ENCODE measurements at regions not wholly inside any gene's neighbourhood (a gene's known extent, or its start where the extent isn't known, plus 50 kb on each side); places are given as distances from the start of the nearest gene placed in this dataset.

GRCh38 chr13:109576331-109576813 is 210.0 kb downstream of the IRS2 start:
- Histone ChIP-seq H3K9me3 (ENCODE audit: insufficient read depth, low read depth) (no peaks in the 10 kb centered on the region), H3K4me1 (replicated peaks; ENCODE audit: insufficient read depth) (0 out of 2 replicates have a peak, but pooled peaks cover 7% of the 10 kb centered on the region), H3K36me3 (ENCODE audit: low read depth) (no peaks in the 10 kb centered on the region), H2AFZ (no peak overlapping the region), H3K27ac (no peak overlapping the region), H3K4me2 (no peak overlapping the region), H3K79me2 (ENCODE audit: low read depth) (no peaks in the 10 kb centered on the region), H3K27me3 (ENCODE audit: insufficient read depth, low read depth) (no peaks in the 10 kb centered on the region), H3K4me3 (no peak overlapping the region), H3K9me2 (ENCODE audit: insufficient read depth) (no peaks in the 10 kb centered on the region), H3F3A (ENCODE audit: insufficient read depth, low read depth) (no peaks in the 10 kb centered on the region), H4K20me1 (ENCODE audit: insufficient read depth) (no peaks in the 10 kb centered on the region)
- TF ChIP-seq EZH2 (IDR thresholded peaks at IDR 0.05; ENCODE audit: low read depth), result no peak
- TF ChIP-seq, protein P1, sequence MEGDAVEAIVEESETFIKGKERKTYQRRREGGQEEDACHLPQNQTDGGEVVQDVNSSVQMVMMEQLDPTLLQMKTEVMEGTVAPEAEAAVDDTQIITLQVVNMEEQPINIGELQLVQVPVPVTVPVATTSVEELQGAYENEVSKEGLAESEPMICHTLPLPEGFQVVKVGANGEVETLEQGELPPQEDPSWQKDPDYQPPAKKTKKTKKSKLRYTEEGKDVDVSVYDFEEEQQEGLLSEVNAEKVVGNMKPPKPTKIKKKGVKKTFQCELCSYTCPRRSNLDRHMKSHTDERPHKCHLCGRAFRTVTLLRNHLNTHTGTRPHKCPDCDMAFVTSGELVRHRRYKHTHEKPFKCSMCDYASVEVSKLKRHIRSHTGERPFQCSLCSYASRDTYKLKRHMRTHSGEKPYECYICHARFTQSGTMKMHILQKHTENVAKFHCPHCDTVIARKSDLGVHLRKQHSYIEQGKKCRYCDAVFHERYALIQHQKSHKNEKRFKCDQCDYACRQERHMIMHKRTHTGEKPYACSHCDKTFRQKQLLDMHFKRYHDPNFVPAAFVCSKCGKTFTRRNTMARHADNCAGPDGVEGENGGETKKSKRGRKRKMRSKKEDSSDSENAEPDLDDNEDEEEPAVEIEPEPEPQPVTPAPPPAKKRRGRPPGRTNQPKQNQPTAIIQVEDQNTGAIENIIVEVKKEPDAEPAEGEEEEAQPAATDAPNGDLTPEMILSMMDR (conservative IDR thresholded peaks at IDR 0.05), result no peak
- BruUV-seq (replicated peaks), result no TSS peak
- DNase-seq, result no peak
- ChIA-PET CTCF (no interaction called here), POLR2A (ENCODE audit: unreplicated experiment) (no interaction called here)
- intact Hi-C loops (cut with micrococcal nuclease; ENCODE audit: unreplicated experiment), result no loop called here

DNA sequence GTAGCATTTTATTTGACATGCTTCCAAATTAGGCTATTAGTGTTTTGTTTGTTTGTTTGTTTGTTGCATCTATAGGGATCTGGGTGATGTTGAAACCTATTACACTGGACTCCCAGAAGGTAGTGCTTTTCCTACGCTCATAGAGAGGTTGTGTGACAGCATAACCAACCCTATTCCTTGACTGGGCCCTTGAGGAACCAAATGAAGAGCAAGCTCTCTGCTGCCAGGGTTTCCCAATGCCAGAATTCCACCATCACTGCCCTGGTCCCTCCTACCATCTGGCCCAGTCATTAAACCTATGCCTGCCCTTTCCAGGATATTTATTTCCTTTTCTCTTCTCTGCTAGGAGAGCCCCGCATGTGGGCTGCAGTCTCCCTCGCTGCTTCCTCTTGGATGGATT is 210.6 kb downstream of the IRS2 start:
- H3K36me3 ChIP-seq (ENCODE audit: low read depth), result no peaks in the 10 kb centered on the region
- no peaks in the 10 kb centered on the region for H4K20me1 ChIP-seq (ENCODE audit: insufficient read depth)
- H3K4me3 ChIP-seq, result no peak overlapping the region
- no peaks in the 10 kb centered on the region for H3F3A ChIP-seq (ENCODE audit: insufficient read depth, low read depth)
- no peaks in the 10 kb centered on the region for H3K79me2 ChIP-seq (ENCODE audit: low read depth)
- no peak overlapping the region for H3K4me2 ChIP-seq
- POLR2A ChIA-PET (ENCODE audit: unreplicated experiment), result no interaction called here
- no peaks in the 10 kb centered on the region for H3K9me3 ChIP-seq (ENCODE audit: insufficient read depth, low read depth)
- 0 out of 2 replicates have a peak, but pooled peaks cover 7% of the 10 kb centered on the region for H3K4me1 ChIP-seq (replicated peaks; ENCODE audit: insufficient read depth)
- H3K27me3 ChIP-seq (ENCODE audit: insufficient read depth, low read depth), result no peaks in the 10 kb centered on the region
- DNase-seq, result no peak
- intact Hi-C loops (cut with micrococcal nuclease; ENCODE audit: unreplicated experiment), result no loop called here
- no peak overlapping the region for H3K27ac ChIP-seq
- BruUV-seq (replicated peaks), result no TSS peak
- CTCF ChIA-PET, result no interaction called here
- TF ChIP-seq, protein P1 (conservative IDR thresholded peaks at IDR 0.05), result no peak
- no peak for TF ChIP-seq EZH2 (IDR thresholded peaks at IDR 0.05; ENCODE audit: low read depth)
- H2AFZ ChIP-seq, result no peak overlapping the region
- no peaks in the 10 kb centered on the region for H3K9me2 ChIP-seq (ENCODE audit: insufficient read depth)

DNA sequence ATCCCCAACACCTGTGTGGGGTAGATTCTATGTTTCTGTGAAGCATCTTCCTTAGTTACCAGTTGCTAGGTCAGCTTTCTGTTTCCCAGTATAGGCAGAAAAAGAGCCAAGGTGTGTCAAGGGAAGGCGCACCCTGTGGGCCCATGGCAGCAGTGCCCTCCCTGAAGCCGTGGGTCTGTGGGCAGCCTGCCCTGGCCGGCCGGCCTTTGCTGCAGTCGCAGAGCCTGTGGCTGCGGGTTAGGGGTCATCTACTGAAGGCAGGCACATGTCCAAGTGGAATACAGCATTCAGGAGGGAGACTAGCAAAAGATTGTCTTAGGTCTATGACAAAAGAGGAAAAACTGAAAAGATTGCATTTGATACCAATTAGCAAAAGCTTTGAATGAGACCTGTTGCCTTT is 214.0 kb downstream of the IRS2 start:
- no peak overlapping the region for H3K27ac ChIP-seq
- H3K4me2 ChIP-seq, result no peak overlapping the region
- H3F3A ChIP-seq (ENCODE audit: insufficient read depth, low read depth), result no peaks in the 10 kb centered on the region
- DNase-seq, result no peak
- no peaks in the 10 kb centered on the region for H3K27me3 ChIP-seq (ENCODE audit: insufficient read depth, low read depth)
- H4K20me1 ChIP-seq (ENCODE audit: insufficient read depth), result no peaks in the 10 kb centered on the region
- POLR2A ChIA-PET (ENCODE audit: unreplicated experiment), result no interaction called here
- no peaks in the 10 kb centered on the region for H3K79me2 ChIP-seq (ENCODE audit: low read depth)
- H2AFZ ChIP-seq, result no peak overlapping the region
- no peaks in the 10 kb centered on the region for H3K9me3 ChIP-seq (ENCODE audit: insufficient read depth, low read depth)
- no peaks in the 10 kb centered on the region for H3K9me2 ChIP-seq (ENCODE audit: insufficient read depth)
- TF ChIP-seq EZH2 (IDR thresholded peaks at IDR 0.05; ENCODE audit: low read depth), result no peak
- TF ChIP-seq, protein P1 (conservative IDR thresholded peaks at IDR 0.05), result no peak
- H3K36me3 ChIP-seq (ENCODE audit: low read depth), result no peaks in the 10 kb centered on the region
- BruUV-seq (replicated peaks), result no TSS peak
- CTCF ChIA-PET, result no interaction called here
- H3K4me3 ChIP-seq, result no peak overlapping the region
- intact Hi-C loops (cut with micrococcal nuclease; ENCODE audit: unreplicated experiment), result no loop called here
- H3K4me1 ChIP-seq (replicated peaks; ENCODE audit: insufficient read depth), result 0 out of 2 replicates have a peak, but pooled peaks cover 7% of the 10 kb centered on the region
